PC-3 (cell line): ENCODE measurements at regions not wholly inside any gene's neighbourhood (a gene's known extent, or its start where the extent isn't known, plus 50 kb on each side); places are given as distances from the start of the nearest gene placed in this dataset.

Experiments used
- ATAC-seq: fragments of 200-7000 bp; cut with Tn5 transposase; 2 replicates; pipeline ENCODE4 v1.9.1; 2020; ENCODE audit warnings: mild to moderate bottlenecking, moderate library complexity
- BruUV-seq: library from RNA; stranded (reverse); fragments of 400-500 nt; replicated peaks from 2 replicates; lab custom pipeline; 2021; lab: Mats Ljungman, UMichigan
- CTCF ChIA-PET: fragments of 300-600 bp; sonication (Branson Sonifier 250); formaldehyde crosslinking; loops from one replicate; lab custom pipeline; 2022; ENCODE audit warnings: antibody characterized with exemption; lab: Charles Lee
- POLR2A ChIA-PET: fragments of 300-600 bp; sonication (Branson Sonifier 250); formaldehyde crosslinking; loops from one replicate; lab custom pipeline; 2022; ENCODE audit warnings: antibody characterized with exemption; ENCODE audit not compliant: unreplicated experiment; lab: Charles Lee
- DNase-seq: peaks from one replicate; pipeline ENCODE4 v3.0.0-alpha.2; 2015
- H2AFZ ChIP-seq: fragments of 300-600 bp; sonication (generic); 2 replicates; pipeline ENCODE4 v1.6.0; 2016; ENCODE audit warnings: antibody characterized with exemption, low read length
- H3F3A ChIP-seq: fragments of 300-600 bp; sonication (generic); one replicate; pipeline ENCODE4 v1.6.0; 2017; ENCODE audit warnings: antibody characterized with exemption, low read length, control low read depth, mild to moderate bottlenecking; ENCODE audit not compliant: unreplicated experiment
- H3K27ac ChIP-seq: fragments of 300-600 bp; sonication (generic); 2 replicates; pipeline ENCODE4 v1.5.1; 2016; ENCODE audit warnings: mild to moderate bottlenecking, low read length
- H3K27me3 ChIP-seq: fragments of 300-600 bp; sonication (generic); 2 replicates; pipeline ENCODE4 v1.6.1; 2016; ENCODE audit warnings: low read length, mixed read lengths
- H3K36me3 ChIP-seq: fragments of 300-600 bp; sonication (generic); 2 replicates; pipeline ENCODE4 v1.6.1; 2016; ENCODE audit warnings: low read depth, mixed run types, low read length, mixed read lengths
- H3K4me1 ChIP-seq: fragments of 300-600 bp; sonication (generic); 2 replicates; pipeline ENCODE4 v1.5.1; 2016; ENCODE audit warnings: low read length; ENCODE audit not compliant: insufficient read depth
- H3K4me2 ChIP-seq: fragments of 300-600 bp; sonication (generic); 2 replicates; pipeline ENCODE4 v1.6.0; 2016; ENCODE audit warnings: low read length
- H3K4me3 ChIP-seq: fragments of 300-600 bp; sonication (generic); 2 replicates; pipeline ENCODE4 v1.5.1; 2016; ENCODE audit warnings: mild to moderate bottlenecking, low read length, mixed read lengths
- H3K79me2 ChIP-seq: fragments of 300-600 bp; sonication (generic); 2 replicates; pipeline ENCODE4 v1.6.1; 2017; ENCODE audit warnings: low read length, mixed read lengths
- H3K9ac ChIP-seq: fragments of 300-600 bp; sonication (generic); 2 replicates; pipeline ENCODE4 v1.6.0; 2016; ENCODE audit warnings: mild to moderate bottlenecking, low read length
- H3K9me2 ChIP-seq: fragments of 300-600 bp; sonication (generic); replicated peaks from 2 replicates; pipeline ENCODE4 v1.6.1; 2016; ENCODE audit warnings: mixed run types, low read length, mixed read lengths
- H3K9me3 ChIP-seq: fragments of 300-600 bp; sonication (generic); 2 replicates; pipeline ENCODE4 v1.6.1; 2016; ENCODE audit warnings: low read length, mixed read lengths
- H4K20me1 ChIP-seq: fragments of 300-600 bp; sonication (generic); 2 replicates; pipeline ENCODE4 v1.6.1; 2016; ENCODE audit warnings: low read length, mixed read lengths
- CTCF ChIP-seq: fragments of 300-600 bp; sonication (generic); conservative IDR thresholded peaks from 2 replicates; pipeline ENCODE4 v1.5.1; 2017; ENCODE audit warnings: antibody characterized with exemption, low read depth, mild to moderate bottlenecking, low read length
- EZH2 ChIP-seq: fragments of 300-600 bp; sonication (generic); IDR thresholded peaks from one replicate; pipeline ENCODE4 v1.6.1; 2017; ENCODE audit warnings: antibody characterized with exemption, mild to moderate bottlenecking, low read length; ENCODE audit not compliant: unreplicated experiment
- EZH2phosphoT487 ChIP-seq: fragments of 300-600 bp; sonication (generic); IDR thresholded peaks from 2 replicates; pipeline ENCODE4 v1.6.1; 2018; ENCODE audit warnings: mild to moderate bottlenecking, antibody characterized with exemption, low read length, borderline replicate concordance
- intact Hi-C: fragments of 100-400 bp; cut with micrococcal nuclease; formaldehyde crosslinking; loops from 2 replicates; pipeline ENCODE4 v1.9.0; 2023

- Histone ChIP-seq H3F3A (no peaks in the 10 kb centered on the region), H3K27me3 (no peaks in the 10 kb centered on the region), H3K36me3 (peaks cover 8% of the 10 kb centered on the region; the same call in 1 of the 2 replicates), H3K9me3 (peaks cover 15% of the 10 kb centered on the region; the same call in 1 of the 2 replicates), H4K20me1 (no peaks in the 10 kb centered on the region), H3K9ac (no peak overlapping the region), H3K79me2 (no peaks in the 10 kb centered on the region), H3K27ac (no peak overlapping the region), H3K9me2 (no peaks in the 10 kb centered on the region), H3K4me2 (no peak overlapping the region), H2AFZ (no peak overlapping the region), H3K4me1 (peaks cover 36% of the 10 kb centered on the region), H3K4me3 (no peak overlapping the region)
- DNase-seq (no peak), ATAC-seq (no peak)
- POLR2A ChIA-PET = interaction anchor here (0.6 to 0.7 kb wide), 2 partner anchors 31 to 55 kb away, joined by 3 to 7 read pairs; no protein-coding TSS in a partner anchor
- no TSS peak for BruUV-seq
- TF ChIP-seq CTCF = no peak
- TF ChIP-seq EZH2phosphoT487 = no peak
- TF ChIP-seq EZH2 = no peak
- CTCF ChIA-PET = no interaction called here
- intact Hi-C loops = no loop called here
Observed at GRCh38 chr20:47917549-47918070, 132.3 kb upstream of the SULF2 start.

GRCh38 chr20:47915495-47915894 is 130.2 kb upstream of the SULF2 start:
- ChIA-PET CTCF (no interaction called here), POLR2A (no interaction called here)
- no peak for DNase-seq
- Histone ChIP-seq H3K9ac (no peak overlapping the region), H3K79me2 (no peaks in the 10 kb centered on the region), H3K4me3 (no peak overlapping the region), H3K4me1 (peaks cover 33% of the 10 kb centered on the region), H3K36me3 (peaks cover 8% of the 10 kb centered on the region; the same call in 1 of the 2 replicates), H3K9me2 (no peaks in the 10 kb centered on the region), H3F3A (no peaks in the 10 kb centered on the region), H3K4me2 (no peak overlapping the region), H3K9me3 (peaks cover 15% of the 10 kb centered on the region; the same call in 1 of the 2 replicates), H2AFZ (no peak overlapping the region), H3K27ac (no peak overlapping the region), H4K20me1 (no peaks in the 10 kb centered on the region), H3K27me3 (no peaks in the 10 kb centered on the region)
- intact Hi-C loops = no loop called here
- no peak for ATAC-seq
- no peak for TF ChIP-seq EZH2
- no peak for TF ChIP-seq CTCF
- TF ChIP-seq EZH2phosphoT487 = no peak
- BruUV-seq = no TSS peak

GRCh38 chr20:47914792-47915191 is 129.5 kb upstream of the SULF2 start:
- ChIA-PET POLR2A (interaction anchor here (0.6 to 0.7 kb wide), 4 partner anchors 13 to 180 kb away, joined by 3 to 8 read pairs (median 6); no protein-coding TSS in a partner anchor), CTCF (no interaction called here)
- no peaks in the 10 kb centered on the region for H3K27me3 ChIP-seq

More at GRCh38 chr20:47914792-47915191, 129.5 kb upstream of the SULF2 start:
- intact Hi-C loops = loop anchor here (5.0 kb wide), 1 partner anchor 67 kb away; no protein-coding TSS in a partner anchor
- Histone ChIP-seq H3K4me3 (no peak overlapping the region), H4K20me1 (no peaks in the 10 kb centered on the region), H3K9me3 (peaks cover 15% of the 10 kb centered on the region; the same call in 1 of the 2 replicates), H3K36me3 (peaks cover 8% of the 10 kb centered on the region; the same call in 1 of the 2 replicates), H2AFZ (no peak overlapping the region), H3K79me2 (no peaks in the 10 kb centered on the region), H3K9ac (no peak overlapping the region), H3K4me1 (peaks cover 39% of the 10 kb centered on the region), H3F3A (no peaks in the 10 kb centered on the region), H3K4me2 (peak overlapping the region; percentile 17; the same call in 1 of the 2 replicates), H3K9me2 (no peaks in the 10 kb centered on the region), H3K27ac (peak overlapping the region; percentile 14)
- ATAC-seq (no peak), DNase-seq (no peak)
- TF ChIP-seq EZH2phosphoT487 (no peak), EZH2 (no peak), CTCF (no peak)
- no TSS peak for BruUV-seq
